AG10803 (cell line): ENCODE measurements at regions not wholly inside any gene's neighbourhood (a gene's known extent, or its start where the extent isn't known, plus 50 kb on each side); places are given as distances from the start of the nearest gene placed in this dataset.
A peak's percentile ranks its signal among the peaks of the same experiment; 100 is the strongest.

ENCODE experiments used
- DNase-seq: peaks from one replicate; pipeline ENCODE4 v3.0.0; 2010; ENCODE audit warnings: low read depth
- H3K4me3 ChIP-seq: 2 replicates; pipeline ENCODE4 v1.5.1; 2011; ENCODE audit warnings: mild to moderate bottlenecking, low read length, control low read depth
- CTCF ChIP-seq: conservative IDR thresholded peaks from 2 replicates; pipeline ENCODE4 v1.5.1; 2011; ENCODE audit warnings: mild to moderate bottlenecking, low read length, control low read depth, inconsistent platforms

- no peak for DNase-seq
- no peak for TF ChIP-seq CTCF
- no peak overlapping the region for H3K4me3 ChIP-seq
Measured at GRCh38 chr19:28034936-28035335, 1178.0 kb downstream of the UQCRFS1 start.

GRCh38 chr19:28028881-28029444, 1184.0 kb downstream of the UQCRFS1 start:
- H3K4me3 ChIP-seq, result no peak overlapping the region
- DNase-seq, result no peak
- TF ChIP-seq CTCF, result no peak

GRCh38 chr19:28027116-28027515, 1185.8 kb downstream of the UQCRFS1 start:
- no peak for TF ChIP-seq CTCF
- peak; percentile 4 for DNase-seq
- H3K4me3 ChIP-seq, result no peak overlapping the region

- no peak for DNase-seq
- H3K4me3 ChIP-seq, result no peak overlapping the region
- TF ChIP-seq CTCF, result no peak
Measured at GRCh38 chr19:28026636-28027035, 1186.3 kb downstream of the UQCRFS1 start.

- DNase-seq, result no peak
- no peak overlapping the region for H3K4me3 ChIP-seq
- no peak for TF ChIP-seq CTCF
Measured at GRCh38 chr19:28024920-28025319, 1188.0 kb downstream of the UQCRFS1 start.

GRCh38 chr19:28023064-28023463, 1189.9 kb downstream of the UQCRFS1 start:
- no peak overlapping the region for H3K4me3 ChIP-seq
- no peak for TF ChIP-seq CTCF
- DNase-seq, result peak; percentile 77

- no peak for TF ChIP-seq CTCF
- no peak overlapping the region for H3K4me3 ChIP-seq
- DNase-seq, result no peak
Measured at GRCh38 chr19:28022506-28022905, 1190.4 kb downstream of the UQCRFS1 start.
